Thyroid gland (tissue), 4 donors: ENCODE measurements at regions not wholly inside any gene's neighbourhood (a gene's known extent, or its start where the extent isn't known, plus 50 kb on each side); places are given as distances from the start of the nearest gene placed in this dataset.

Source experiments
- DNase-seq, 2 donors: peaks; one replicate each; pipeline ENCODE4 v3.0.0-alpha.2; 2019
- H3K27ac ChIP-seq, 3 donors: fragments of 200-600 bp; sonication (generic); 1 replicate in 2 of 3; 2 replicates in 1 of 3; pipeline ENCODE4 v1.5.1; 2016 to 2019; ENCODE audit warnings: mild to moderate bottlenecking in 1 of 3, moderate library complexity in 1 of 3
- H3K27me3 ChIP-seq: fragments of 200-600 bp; sonication (generic); one replicate; pipeline ENCODE4 v1.5.1; 2019
- H3K36me3 ChIP-seq, 2 donors: fragments of 200-600 bp; sonication (generic); one replicate each; pipeline ENCODE4 v1.5.1; 2016 to 2019
- H3K4me1 ChIP-seq, 2 donors: fragments of 200-600 bp; sonication (generic); one replicate each; pipeline ENCODE4 v1.5.1; 2017 to 2019
- H3K4me3 ChIP-seq, 3 donors: fragments of 200-600 bp; sonication (generic); replicated peaks in 1 of 3; 1 replicate in 2 of 3; 2 replicates in 1 of 3; pipeline ENCODE4 v1.5.1; 2016; ENCODE audit warnings: mild to moderate bottlenecking in 1 of 3
- H3K9me3 ChIP-seq: fragments of 200-600 bp; sonication (generic); one replicate; pipeline ENCODE4 v1.5.1; 2017
- POLR2A ChIP-seq, 2 donors: fragments of 450-650 bp; IDR thresholded peaks; one replicate each; pipeline ENCODE4 v1.6.1; 2017; ENCODE audit warnings: antibody characterized with exemption in 2 of 2, mild to moderate bottlenecking in 2 of 2, moderate library complexity in 1 of 2
- WGBS, 2 donors: methylation state at CpG; one replicate each; pipeline ENCODE4 v1.1.5; 2017; 5-methylcytosine and 5-hydroxymethylcytosine counted together
- intact Hi-C: fragments of 100-400 bp; cut with DNase I; formaldehyde crosslinking; loops from one replicate; pipeline ENCODE4 v1.15.1; 2023
- TF ChIP-seq, protein P1 (sequence below), 6 experiments: fragments of 200-600 bp in 3 of 6; fragments of 450-650 bp in 3 of 6; sonication (generic) in 3 of 6; IDR thresholded peaks; one replicate each; pipeline ENCODE4 v1.5.1; 2016 to 2019; ENCODE audit warnings: antibody characterized with exemption in 6 of 6, mild to moderate bottlenecking in 2 of 6, inconsistent platforms in 1 of 6, moderate library complexity in 1 of 6

DNA sequence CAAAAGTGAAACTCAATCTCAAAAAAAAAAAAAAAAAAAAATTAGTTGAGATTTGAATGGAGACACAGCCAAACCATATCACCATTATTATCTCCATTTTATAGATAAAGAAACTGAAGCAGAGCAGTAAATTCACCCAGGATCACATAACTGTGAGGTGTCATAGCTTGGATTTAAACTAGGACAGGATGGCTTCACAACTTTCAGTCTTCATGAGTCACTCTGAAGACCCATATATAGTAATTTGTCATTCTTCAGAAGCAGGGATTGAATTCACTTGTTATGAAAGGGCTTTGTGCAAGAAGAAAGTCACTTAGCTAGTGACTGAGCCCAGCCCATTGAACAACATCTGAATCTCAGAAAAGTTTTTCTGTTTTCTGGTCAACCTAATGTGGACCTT is 60.5 kb upstream of the LRIG1 start:
- Histone ChIP-seq H3K36me3 (no peaks in the 10 kb centered on the region), H3K4me3 (no peak overlapping the region), H3K9me3 (no peaks in the 10 kb centered on the region), H3K27ac (no peak overlapping the region), H3K4me1 (no peaks in the 10 kb centered on the region), H3K27me3 (no peaks in the 10 kb centered on the region)
- no peak for DNase-seq
- TF ChIP-seq, protein P1, sequence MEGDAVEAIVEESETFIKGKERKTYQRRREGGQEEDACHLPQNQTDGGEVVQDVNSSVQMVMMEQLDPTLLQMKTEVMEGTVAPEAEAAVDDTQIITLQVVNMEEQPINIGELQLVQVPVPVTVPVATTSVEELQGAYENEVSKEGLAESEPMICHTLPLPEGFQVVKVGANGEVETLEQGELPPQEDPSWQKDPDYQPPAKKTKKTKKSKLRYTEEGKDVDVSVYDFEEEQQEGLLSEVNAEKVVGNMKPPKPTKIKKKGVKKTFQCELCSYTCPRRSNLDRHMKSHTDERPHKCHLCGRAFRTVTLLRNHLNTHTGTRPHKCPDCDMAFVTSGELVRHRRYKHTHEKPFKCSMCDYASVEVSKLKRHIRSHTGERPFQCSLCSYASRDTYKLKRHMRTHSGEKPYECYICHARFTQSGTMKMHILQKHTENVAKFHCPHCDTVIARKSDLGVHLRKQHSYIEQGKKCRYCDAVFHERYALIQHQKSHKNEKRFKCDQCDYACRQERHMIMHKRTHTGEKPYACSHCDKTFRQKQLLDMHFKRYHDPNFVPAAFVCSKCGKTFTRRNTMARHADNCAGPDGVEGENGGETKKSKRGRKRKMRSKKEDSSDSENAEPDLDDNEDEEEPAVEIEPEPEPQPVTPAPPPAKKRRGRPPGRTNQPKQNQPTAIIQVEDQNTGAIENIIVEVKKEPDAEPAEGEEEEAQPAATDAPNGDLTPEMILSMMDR (IDR thresholded peaks at IDR 0.05) = no peak
- TF ChIP-seq POLR2A (IDR thresholded peaks at IDR 0.05) = no peak
- intact Hi-C loops = no loop called here

DNA sequence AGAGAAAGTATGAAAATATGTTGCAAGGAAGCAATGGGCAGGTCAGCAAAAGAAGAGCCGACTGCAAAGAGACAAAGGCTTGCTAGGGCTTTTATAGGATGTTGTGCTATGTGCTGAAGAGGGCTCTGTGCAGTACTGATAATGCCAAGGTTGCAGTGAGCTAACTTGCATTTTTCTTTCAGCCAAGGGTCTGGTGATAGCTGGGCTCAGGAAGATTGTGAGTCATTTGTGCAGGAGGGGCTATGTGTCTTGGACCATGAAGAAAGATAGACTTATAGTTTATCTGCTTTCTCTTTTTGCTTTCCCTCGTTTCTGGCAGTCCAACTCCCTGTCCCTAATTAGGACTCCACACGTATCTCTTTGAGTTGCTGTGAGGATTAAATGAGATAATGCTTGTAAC is 64.5 kb upstream of the LRIG1 start:
- H3K27ac ChIP-seq = no peak overlapping the region
- DNase-seq = no peak
- no peaks in the 10 kb centered on the region for H3K36me3 ChIP-seq
- intact Hi-C loops = no loop called here
- H3K4me1 ChIP-seq = no peaks in the 10 kb centered on the region
- no peaks in the 10 kb centered on the region for H3K9me3 ChIP-seq
- WGBS, 2 donors = 72 to 87% methylated on average over 3 of the region's 3 CpGs
- no peak for TF ChIP-seq POLR2A (IDR thresholded peaks at IDR 0.05)
- TF ChIP-seq, protein P1 (IDR thresholded peaks at IDR 0.05) = no peak
- H3K27me3 ChIP-seq = no peaks in the 10 kb centered on the region
- no peak overlapping the region for H3K4me3 ChIP-seq

DNA sequence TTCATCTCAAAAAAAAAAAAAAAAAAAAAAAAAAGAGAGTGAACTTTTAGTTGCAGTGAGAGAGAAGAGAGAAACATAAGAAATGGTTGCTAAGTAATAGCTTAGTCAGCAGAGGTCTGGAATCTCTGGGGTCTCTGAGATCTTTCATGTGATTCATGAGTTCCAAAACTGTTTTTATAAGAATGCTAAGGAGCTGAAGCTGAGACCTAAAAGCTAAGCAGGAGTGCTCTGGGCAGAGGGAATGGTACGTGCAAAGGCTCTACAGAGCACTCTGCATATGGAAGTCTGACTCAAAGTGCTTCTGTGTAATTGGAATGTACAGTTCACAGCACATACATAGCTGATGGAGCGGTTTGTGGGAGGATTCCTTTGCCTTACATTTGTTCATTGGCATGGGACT is 66.3 kb upstream of the LRIG1 start:
- intact Hi-C loops = no loop called here
- H3K4me1 ChIP-seq = peaks cover 0 to under 1% of the 10 kb centered on the region in 2 donors
- no peaks in the 10 kb centered on the region for H3K9me3 ChIP-seq
- H3K27ac ChIP-seq = no peak overlapping the region
- no peak overlapping the region for H3K4me3 ChIP-seq
- 46 to 53% methylated on average over 2 of the region's 2 CpGs for WGBS, 2 donors
- TF ChIP-seq POLR2A (IDR thresholded peaks at IDR 0.05) = no peak
- TF ChIP-seq, protein P1 (IDR thresholded peaks at IDR 0.05) = no peak
- DNase-seq = no peak
- H3K36me3 ChIP-seq = no peaks in the 10 kb centered on the region
- no peaks in the 10 kb centered on the region for H3K27me3 ChIP-seq

DNA sequence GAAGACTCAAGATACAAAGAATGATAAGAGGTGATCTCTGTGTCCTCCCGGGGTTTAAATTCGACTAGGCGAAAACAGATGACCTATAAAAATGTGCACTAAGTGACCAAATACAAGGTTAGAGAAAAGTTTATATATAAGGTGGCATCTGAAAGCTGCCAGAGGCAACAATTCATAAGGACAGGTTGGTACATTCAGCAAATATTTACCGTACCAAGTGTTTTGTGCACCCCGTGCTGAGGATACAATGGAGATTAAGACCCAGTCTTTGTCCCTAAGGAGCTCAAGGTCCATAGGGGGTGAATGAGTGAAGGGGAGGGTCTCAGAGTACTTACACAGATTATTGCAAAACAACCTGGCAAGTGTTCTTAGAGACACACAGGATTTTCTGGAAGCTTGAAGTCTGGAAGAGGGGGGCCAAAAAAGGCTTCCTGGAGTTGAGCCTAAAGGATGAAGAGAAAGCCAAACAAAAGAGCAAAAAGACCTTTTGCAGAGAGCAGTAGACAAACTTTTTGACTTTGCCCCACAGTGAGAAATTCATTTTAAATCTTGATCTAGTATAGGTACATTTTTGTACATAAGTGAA is 71.4 kb upstream of the LRIG1 start:
- H3K4me3 ChIP-seq = no peak overlapping the region
- TF ChIP-seq, protein P1 (IDR thresholded peaks at IDR 0.05) = no peak
- TF ChIP-seq POLR2A (IDR thresholded peaks at IDR 0.05) = no peak
- no peak for DNase-seq
- WGBS, 2 donors = 72 to 85% methylated on average over 5 of the region's 5 CpGs
- H3K27me3 ChIP-seq = no peaks in the 10 kb centered on the region
- no peak overlapping the region for H3K27ac ChIP-seq
- H3K4me1 ChIP-seq = peaks cover 8 to 15% of the 10 kb centered on the region in 2 donors
- intact Hi-C loops = no loop called here
- no peaks in the 10 kb centered on the region for H3K9me3 ChIP-seq
- H3K36me3 ChIP-seq = no peaks in the 10 kb centered on the region

GRCh38 chr3:66572938-66573710 is 72.3 kb upstream of the LRIG1 start:
- DNase-seq = peak; percentile 38 to 62
- intact Hi-C loops = no loop called here
- no peaks in the 10 kb centered on the region for H3K36me3 ChIP-seq
- no peak overlapping the region for H3K27ac ChIP-seq
- no peaks in the 10 kb centered on the region for H3K9me3 ChIP-seq
- no peak overlapping the region for H3K4me3 ChIP-seq
- TF ChIP-seq POLR2A (IDR thresholded peaks at IDR 0.05) = no peak
- TF ChIP-seq, protein P1 (IDR thresholded peaks at IDR 0.05) = peak in 3 of 6 experiments; percentile 39 to 53 (median 43)
- no peaks in the 10 kb centered on the region for H3K27me3 ChIP-seq
- 56 to 66% methylated on average over 14 of the region's 14 CpGs for WGBS, 2 donors
- H3K4me1 ChIP-seq = peaks cover 11 to 17% of the 10 kb centered on the region in 2 donors
